Thyroid gland (tissue), 4 donors: ENCODE measurements at regions not wholly inside any gene's neighbourhood (a gene's known extent, or its start where the extent isn't known, plus 50 kb on each side); places are given as distances from the start of the nearest gene placed in this dataset.

Source experiments
- CTCF ChIP-seq, 6 experiments: fragments of 200-600 bp in 3 of 6; fragments of 450-650 bp in 3 of 6; sonication (generic) in 3 of 6; IDR thresholded peaks; one replicate each; pipeline ENCODE4 v1.5.1; 2016 to 2019; ENCODE audit warnings: antibody characterized with exemption in 6 of 6, mild to moderate bottlenecking in 2 of 6, inconsistent platforms in 1 of 6, moderate library complexity in 1 of 6
- POLR2A ChIP-seq, 2 donors: fragments of 450-650 bp; IDR thresholded peaks; one replicate each; pipeline ENCODE4 v1.6.1; 2017; ENCODE audit warnings: antibody characterized with exemption in 2 of 2, mild to moderate bottlenecking in 2 of 2, moderate library complexity in 1 of 2

DNA sequence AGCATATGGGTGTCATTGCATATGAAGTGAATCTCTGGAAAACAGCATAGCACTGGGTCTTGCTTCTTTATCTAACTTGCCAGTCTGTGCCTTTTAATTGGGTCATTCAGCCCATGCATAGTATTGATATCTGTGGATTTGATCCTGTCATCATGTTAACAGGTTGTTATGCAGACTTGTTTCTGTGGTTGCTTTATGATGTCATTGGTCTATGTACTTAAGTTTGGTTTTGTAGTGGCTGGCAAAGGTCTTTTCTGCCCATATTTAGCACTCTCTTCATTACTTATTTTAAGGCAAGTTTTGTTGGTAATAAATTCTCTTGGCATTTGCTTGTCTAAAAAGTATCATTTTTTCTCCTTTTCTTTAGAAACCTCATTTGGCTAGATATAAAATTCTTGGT lies 221.1 kb upstream of the ITM2A start:
- TF ChIP-seq POLR2A (IDR thresholded peaks at IDR 0.05), result no peak
- TF ChIP-seq CTCF (IDR thresholded peaks at IDR 0.05), result no peak
